ENCODE measurements at regions not wholly inside any gene's neighbourhood (a gene's known extent, or its start where the extent isn't known, plus 50 kb on each side); places are given as distances from the start of the nearest gene placed in this dataset.

DNA sequence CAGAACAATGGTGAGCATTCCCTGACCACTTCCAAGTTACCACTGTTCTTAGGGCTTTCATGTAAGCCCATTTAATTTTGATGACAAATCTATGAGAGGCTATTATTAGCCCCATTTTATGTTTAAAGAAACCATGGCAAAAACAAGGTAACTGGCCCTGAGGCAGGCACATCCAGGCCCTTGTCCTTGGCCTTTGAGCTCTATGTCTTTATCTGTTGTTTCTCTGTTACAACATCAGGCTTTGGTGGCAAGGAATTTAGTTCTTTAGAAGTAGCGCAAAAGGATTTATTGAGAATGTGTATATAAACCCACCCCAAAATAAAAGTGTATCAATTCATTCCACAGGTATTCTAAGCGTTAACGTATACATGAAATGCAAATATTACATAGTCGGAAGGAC is 257.1 kb downstream of the HNMT start:
- H3K4me3 Mint-ChIP-seq: no peak overlapping the region
- no peaks in the 10 kb centered on the region for H3K36me3 ChIP-seq (ENCODE audit: insufficient read depth)
- no peaks in the 10 kb centered on the region for H3K27me3 Mint-ChIP-seq (ENCODE audit: insufficient read depth, low read depth, poor library complexity)
- no peaks in the 10 kb centered on the region for H3K27me3 ChIP-seq (ENCODE audit: insufficient read depth)
- H3K79me2 ChIP-seq (replicated peaks; ENCODE audit: insufficient read depth): no peaks in the 10 kb centered on the region
- no peak overlapping the region for H3K4me2 ChIP-seq
- H2AFZ ChIP-seq: no peak overlapping the region
- no peak overlapping the region for H3K27ac ChIP-seq (ENCODE audit: low read depth)
- no peaks in the 10 kb centered on the region for H3K36me3 Mint-ChIP-seq (ENCODE audit: low read depth)
- H3K4me3 ChIP-seq: no peak overlapping the region
- TF ChIP-seq, protein P1, sequence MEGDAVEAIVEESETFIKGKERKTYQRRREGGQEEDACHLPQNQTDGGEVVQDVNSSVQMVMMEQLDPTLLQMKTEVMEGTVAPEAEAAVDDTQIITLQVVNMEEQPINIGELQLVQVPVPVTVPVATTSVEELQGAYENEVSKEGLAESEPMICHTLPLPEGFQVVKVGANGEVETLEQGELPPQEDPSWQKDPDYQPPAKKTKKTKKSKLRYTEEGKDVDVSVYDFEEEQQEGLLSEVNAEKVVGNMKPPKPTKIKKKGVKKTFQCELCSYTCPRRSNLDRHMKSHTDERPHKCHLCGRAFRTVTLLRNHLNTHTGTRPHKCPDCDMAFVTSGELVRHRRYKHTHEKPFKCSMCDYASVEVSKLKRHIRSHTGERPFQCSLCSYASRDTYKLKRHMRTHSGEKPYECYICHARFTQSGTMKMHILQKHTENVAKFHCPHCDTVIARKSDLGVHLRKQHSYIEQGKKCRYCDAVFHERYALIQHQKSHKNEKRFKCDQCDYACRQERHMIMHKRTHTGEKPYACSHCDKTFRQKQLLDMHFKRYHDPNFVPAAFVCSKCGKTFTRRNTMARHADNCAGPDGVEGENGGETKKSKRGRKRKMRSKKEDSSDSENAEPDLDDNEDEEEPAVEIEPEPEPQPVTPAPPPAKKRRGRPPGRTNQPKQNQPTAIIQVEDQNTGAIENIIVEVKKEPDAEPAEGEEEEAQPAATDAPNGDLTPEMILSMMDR (conservative IDR thresholded peaks at IDR 0.05; ENCODE audit: low read depth in 2 of 2): no peak
- TF ChIP-seq STAT1 (IDR thresholded peaks at IDR 0.05; ENCODE audit: unreplicated experiment): no peak
- no peak for TF ChIP-seq EZH2phosphoT487 (IDR thresholded peaks at IDR 0.05; ENCODE audit: unreplicated experiment)
- TF ChIP-seq, protein P2, sequence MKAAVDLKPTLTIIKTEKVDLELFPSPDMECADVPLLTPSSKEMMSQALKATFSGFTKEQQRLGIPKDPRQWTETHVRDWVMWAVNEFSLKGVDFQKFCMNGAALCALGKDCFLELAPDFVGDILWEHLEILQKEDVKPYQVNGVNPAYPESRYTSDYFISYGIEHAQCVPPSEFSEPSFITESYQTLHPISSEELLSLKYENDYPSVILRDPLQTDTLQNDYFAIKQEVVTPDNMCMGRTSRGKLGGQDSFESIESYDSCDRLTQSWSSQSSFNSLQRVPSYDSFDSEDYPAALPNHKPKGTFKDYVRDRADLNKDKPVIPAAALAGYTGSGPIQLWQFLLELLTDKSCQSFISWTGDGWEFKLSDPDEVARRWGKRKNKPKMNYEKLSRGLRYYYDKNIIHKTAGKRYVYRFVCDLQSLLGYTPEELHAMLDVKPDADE (IDR thresholded peaks at IDR 0.05): no peak
- no peak for TF ChIP-seq ZNF114 (CRISPR knock-in tag; IDR thresholded peaks at IDR 0.05)
- TF ChIP-seq CREB1 (CRISPR knock-in tag; IDR thresholded peaks at IDR 0.05; ENCODE audit: low read depth): no peak
- no peak for TF ChIP-seq JUNB (IDR thresholded peaks at IDR 0.05; ENCODE audit: unreplicated experiment)
- TF ChIP-seq EZH2 (IDR thresholded peaks at IDR 0.05; ENCODE audit: low read depth, unreplicated experiment): no peak
- TF ChIP-seq, protein P3, sequence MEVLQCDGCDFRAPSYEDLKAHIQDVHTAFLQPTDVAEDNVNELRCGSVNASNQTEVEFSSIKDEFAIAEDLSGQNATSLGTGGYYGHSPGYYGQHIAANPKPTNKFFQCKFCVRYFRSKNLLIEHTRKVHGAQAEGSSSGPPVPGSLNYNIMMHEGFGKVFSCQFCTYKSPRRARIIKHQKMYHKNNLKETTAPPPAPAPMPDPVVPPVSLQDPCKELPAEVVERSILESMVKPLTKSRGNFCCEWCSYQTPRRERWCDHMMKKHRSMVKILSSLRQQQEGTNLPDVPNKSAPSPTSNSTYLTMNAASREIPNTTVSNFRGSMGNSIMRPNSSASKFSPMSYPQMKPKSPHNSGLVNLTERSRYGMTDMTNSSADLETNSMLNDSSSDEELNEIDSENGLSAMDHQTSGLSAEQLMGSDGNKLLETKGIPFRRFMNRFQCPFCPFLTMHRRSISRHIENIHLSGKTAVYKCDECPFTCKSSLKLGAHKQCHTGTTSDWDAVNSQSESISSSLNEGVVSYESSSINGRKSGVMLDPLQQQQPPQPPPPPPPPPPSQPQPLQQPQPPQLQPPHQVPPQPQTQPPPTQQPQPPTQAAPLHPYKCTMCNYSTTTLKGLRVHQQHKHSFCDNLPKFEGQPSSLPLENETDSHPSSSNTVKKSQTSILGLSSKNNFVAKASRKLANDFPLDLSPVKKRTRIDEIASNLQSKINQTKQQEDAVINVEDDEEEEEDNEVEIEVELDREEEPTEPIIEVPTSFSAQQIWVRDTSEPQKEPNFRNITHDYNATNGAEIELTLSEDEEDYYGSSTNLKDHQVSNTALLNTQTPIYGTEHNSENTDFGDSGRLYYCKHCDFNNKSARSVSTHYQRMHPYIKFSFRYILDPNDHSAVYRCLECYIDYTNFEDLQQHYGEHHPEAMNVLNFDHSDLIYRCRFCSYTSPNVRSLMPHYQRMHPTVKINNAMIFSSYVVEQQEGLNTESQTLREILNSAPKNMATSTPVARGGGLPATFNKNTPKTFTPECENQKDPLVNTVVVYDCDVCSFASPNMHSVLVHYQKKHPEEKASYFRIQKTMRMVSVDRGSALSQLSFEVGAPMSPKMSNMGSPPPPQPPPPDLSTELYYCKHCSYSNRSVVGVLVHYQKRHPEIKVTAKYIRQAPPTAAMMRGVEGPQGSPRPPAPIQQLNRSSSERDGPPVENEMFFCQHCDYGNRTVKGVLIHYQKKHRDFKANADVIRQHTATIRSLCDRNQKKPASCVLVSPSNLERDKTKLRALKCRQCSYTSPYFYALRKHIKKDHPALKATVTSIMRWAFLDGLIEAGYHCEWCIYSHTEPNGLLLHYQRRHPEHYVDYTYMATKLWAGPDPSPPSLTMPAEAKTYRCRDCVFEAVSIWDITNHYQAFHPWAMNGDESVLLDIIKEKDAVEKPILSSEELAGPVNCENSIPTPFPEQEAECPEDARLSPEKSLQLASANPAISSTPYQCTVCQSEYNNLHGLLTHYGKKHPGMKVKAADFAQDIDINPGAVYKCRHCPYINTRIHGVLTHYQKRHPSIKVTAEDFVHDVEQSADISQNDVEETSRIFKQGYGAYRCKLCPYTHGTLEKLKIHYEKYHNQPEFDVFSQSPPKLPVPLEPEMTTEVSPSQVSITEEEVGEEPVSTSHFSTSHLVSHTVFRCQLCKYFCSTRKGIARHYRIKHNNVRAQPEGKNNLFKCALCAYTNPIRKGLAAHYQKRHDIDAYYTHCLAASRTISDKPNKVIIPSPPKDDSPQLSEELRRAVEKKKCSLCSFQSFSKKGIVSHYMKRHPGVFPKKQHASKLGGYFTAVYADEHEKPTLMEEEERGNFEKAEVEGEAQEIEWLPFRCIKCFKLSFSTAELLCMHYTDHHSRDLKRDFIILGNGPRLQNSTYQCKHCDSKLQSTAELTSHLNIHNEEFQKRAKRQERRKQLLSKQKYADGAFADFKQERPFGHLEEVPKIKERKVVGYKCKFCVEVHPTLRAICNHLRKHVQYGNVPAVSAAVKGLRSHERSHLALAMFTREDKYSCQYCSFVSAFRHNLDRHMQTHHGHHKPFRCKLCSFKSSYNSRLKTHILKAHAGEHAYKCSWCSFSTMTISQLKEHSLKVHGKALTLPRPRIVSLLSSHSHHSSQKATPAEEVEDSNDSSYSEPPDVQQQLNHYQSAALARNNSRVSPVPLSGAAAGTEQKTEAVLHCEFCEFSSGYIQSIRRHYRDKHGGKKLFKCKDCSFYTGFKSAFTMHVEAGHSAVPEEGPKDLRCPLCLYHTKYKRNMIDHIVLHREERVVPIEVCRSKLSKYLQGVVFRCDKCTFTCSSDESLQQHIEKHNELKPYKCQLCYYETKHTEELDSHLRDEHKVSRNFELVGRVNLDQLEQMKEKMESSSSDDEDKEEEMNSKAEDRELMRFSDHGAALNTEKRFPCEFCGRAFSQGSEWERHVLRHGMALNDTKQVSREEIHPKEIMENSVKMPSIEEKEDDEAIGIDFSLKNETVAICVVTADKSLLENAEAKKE (CRISPR knock-in tag; IDR thresholded peaks at IDR 0.05): no peak
- TF ChIP-seq ZNF331 (CRISPR knock-in tag; IDR thresholded peaks at IDR 0.05; ENCODE audit: low read depth): no peak
- TF ChIP-seq NANOG (IDR thresholded peaks at IDR 0.05; ENCODE audit: borderline replicate concordance): no peak
- TF ChIP-seq POLR2AphosphoS5 (IDR thresholded peaks at IDR 0.05; ENCODE audit: low read depth): no peak
- TF ChIP-seq REST (IDR thresholded peaks at IDR 0.05; ENCODE audit: unreplicated experiment): no peak
- H3F3A ChIP-seq (replicated peaks; ENCODE audit: low read depth): no peaks in the 10 kb centered on the region
- ATAC-seq: no peak
- H3K27ac Mint-ChIP-seq: no peak overlapping the region
- no peaks in the 10 kb centered on the region; the same call in 2 of the 3 replicates for H3K9me3 Mint-ChIP-seq
- no peak for DNase-seq (ENCODE audit: low spot score)
- H3K4me1 ChIP-seq (ENCODE audit: insufficient read depth): peaks cover 20% of the 10 kb centered on the region
- H3K9me2 ChIP-seq (ENCODE audit: insufficient read depth): 0 out of 2 replicates have a peak, but pooled peaks cover 9% of the 10 kb centered on the region
- H4K20me1 ChIP-seq (replicated peaks; ENCODE audit: insufficient read depth): no peaks in the 10 kb centered on the region
- H3K4me1 Mint-ChIP-seq: peaks cover 16% of the 10 kb centered on the region

All from GM23338 (cell line).